SH-SY5Y (cell line): ENCODE measurements at regions not wholly inside any gene's neighbourhood (a gene's known extent, or its start where the extent isn't known, plus 50 kb on each side); places are given as distances from the start of the nearest gene placed in this dataset.

Experiments
- GATA2 ChIP-seq: IDR thresholded peaks from 2 replicates; pipeline ENCODE4 v1.6.1; 2011; ENCODE audit warnings: mild to moderate bottlenecking, low read depth, low read length
- GATA3 ChIP-seq: IDR thresholded peaks from 2 replicates; pipeline ENCODE4 v1.6.1; 2011; ENCODE audit warnings: low read depth, mild to moderate bottlenecking, low read length, moderate library complexity

DNA sequence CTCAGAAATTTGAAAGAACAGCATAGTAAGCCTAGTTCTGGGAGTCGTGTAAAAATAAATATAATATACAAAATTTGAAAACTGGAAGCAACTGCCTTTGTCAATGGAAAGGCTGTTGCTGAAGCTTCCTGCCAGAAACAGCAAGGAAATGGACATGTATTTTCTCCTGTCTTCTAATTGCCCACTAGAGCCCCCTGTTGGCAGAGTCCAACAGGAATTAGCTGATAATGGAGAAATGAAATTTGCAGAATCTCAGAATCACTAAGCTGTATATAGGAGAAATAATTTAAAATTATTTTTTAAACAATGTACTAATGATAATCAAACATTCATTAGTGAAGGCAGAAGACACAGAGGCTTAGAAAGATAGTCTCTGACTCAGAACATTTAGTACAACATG is 414.8 kb downstream of the SLC6A15 start:
- no peak for TF ChIP-seq GATA2
- TF ChIP-seq GATA3 = no peak
